Activated CD4-positive, alpha-beta T cell treated with anti-CD3 and anti-CD28 coated beads for 1 hour (primary cell): ENCODE measurements at regions not wholly inside any gene's neighbourhood (a gene's known extent, or its start where the extent isn't known, plus 50 kb on each side); places are given as distances from the start of the nearest gene placed in this dataset.
"Not testable (repeated sequence)": the region's sequence is repeated elsewhere in the genome, so short reads cannot be mapped to it uniquely, and the experiment has no call there.

ENCODE experiments used
- DNase-seq: peaks from one replicate; pipeline ENCODE4 v3.0.0-alpha.2; 2020

DNA sequence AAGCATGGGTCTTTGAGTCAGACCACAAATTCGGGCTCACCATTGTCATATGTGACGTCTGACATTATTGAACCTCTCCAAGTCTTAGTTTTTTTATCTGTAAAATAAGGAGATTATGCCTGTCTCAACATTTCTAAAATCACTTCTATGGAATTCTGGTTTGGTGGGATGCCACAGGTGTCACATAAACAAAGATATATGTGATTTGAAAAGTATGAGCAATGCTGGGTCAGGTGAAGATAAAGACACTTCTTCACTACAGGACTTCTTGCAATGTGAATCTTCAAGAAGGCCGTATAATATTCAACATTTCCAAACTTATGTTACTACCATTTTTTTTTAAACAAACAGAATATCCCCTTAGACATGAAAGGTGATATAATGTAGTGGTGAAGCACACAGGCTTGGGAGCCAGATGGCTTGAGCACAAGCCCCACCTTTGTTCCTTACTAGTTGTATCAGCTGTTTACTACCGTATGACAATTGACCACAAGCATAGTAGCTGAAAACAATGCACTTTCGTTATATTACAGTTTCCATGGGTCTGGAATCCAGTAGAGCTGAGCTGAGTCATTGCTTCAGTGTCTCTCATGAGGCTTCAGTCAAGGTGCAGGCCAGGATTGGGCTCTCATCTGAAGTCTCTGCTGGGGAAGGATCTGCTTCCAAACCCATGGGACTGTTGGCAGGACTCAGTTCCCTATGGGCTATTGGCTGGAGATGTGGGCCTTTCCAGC, 87.7 kb downstream of the UTP18 start:
- DNase-seq = no peak

DNA sequence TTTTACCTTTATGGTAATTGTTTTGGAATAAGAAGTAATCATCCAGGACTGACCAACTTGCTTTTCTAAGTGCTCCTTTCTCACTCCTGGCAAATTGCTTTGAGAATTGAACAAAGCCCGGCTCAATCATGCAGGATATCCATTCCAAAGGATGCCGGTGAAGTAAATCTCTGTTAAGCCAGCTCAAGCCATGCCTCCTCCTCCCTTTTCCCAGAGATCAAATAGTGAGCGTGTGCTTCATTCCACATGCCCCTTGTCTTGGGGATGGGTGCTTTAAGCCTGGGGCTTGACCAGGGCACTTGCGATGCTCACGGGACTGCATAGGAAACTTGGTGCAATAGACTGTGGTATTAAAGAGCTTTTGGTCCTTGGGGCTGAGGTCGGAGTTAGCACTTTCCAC, 90.7 kb downstream of the UTP18 start:
- DNase-seq = no peak

DNA sequence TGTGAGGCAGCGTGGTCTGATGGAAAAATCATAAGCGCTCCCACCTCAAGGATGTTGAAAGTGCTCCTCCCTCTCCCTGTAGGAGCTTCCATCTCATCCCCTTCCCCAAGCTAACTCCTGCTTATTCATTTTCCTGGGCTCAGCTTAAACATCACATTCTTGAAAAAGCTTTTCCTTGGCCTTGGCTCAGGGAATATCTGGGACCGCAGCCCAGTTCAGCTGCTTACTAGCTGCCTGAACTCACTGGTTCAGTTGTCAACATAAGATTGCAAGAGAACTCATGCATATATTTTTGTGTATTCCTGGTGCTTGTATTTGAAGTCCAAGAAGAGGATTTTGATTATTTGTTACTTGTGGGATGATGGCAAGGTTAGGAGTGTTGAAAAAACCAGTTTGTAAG, 91.5 kb downstream of the UTP18 start:
- no peak for DNase-seq

DNA sequence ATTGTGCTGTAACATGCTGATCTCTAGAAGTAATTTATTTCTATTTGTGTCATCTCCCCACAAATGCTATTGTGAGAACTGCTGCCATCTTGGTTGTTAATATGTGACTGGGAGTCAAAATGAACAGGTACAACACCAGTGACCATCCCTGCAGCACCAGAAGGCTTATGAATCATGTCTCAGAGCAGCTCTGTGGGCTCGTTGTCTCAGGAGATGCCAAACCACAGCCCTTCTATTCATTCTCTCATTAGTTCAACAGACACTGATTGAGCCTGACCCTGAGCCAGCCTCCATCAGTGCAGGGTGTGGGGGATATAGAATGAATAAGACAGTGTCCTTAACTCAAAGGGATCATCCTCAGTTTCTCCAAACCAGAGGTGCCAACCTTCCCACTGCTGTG, 92.5 kb downstream of the UTP18 start:
- DNase-seq = no peak

DNA sequence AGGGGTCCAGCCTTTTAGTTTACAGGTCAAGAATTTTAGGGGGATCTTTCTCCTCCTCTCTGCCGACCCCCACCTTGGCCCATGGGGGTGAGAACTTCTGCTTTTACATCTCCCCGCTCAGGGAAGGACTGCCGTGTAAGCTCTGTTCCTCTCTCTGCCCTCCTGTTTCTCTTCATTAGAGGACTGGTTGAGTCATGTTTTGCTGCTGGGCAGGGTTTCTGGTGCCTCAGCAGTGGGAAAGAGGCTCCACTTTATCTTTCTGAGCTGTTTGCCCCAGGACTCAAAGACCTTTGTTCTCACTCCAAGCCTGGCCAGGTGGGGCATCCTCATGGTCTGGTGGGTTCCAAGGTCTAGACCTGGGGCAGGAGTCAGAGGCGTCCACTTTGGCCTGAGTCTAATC, 93.0 kb downstream of the UTP18 start:
- DNase-seq = no peak

DNA sequence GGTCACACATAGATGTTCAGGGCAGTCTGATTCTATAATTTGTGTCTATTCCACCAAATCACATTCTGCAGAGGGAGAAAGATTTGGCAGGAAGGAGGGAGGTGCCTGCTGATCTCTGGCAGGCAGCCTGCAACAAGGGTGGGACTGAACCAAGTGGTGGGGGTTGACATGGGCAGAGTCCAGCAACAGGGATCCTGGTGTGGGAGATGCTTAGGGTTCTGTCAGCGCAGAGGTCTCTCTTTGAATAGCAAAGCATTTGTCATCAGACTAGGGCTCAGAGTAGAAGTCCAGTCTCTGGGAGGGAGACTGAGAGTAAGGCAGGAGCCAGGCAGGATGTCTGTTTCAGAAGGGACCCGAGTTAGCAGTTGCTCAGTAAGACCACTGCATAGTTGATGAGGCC, 94.6 kb downstream of the UTP18 start:
- no peak for DNase-seq

DNA sequence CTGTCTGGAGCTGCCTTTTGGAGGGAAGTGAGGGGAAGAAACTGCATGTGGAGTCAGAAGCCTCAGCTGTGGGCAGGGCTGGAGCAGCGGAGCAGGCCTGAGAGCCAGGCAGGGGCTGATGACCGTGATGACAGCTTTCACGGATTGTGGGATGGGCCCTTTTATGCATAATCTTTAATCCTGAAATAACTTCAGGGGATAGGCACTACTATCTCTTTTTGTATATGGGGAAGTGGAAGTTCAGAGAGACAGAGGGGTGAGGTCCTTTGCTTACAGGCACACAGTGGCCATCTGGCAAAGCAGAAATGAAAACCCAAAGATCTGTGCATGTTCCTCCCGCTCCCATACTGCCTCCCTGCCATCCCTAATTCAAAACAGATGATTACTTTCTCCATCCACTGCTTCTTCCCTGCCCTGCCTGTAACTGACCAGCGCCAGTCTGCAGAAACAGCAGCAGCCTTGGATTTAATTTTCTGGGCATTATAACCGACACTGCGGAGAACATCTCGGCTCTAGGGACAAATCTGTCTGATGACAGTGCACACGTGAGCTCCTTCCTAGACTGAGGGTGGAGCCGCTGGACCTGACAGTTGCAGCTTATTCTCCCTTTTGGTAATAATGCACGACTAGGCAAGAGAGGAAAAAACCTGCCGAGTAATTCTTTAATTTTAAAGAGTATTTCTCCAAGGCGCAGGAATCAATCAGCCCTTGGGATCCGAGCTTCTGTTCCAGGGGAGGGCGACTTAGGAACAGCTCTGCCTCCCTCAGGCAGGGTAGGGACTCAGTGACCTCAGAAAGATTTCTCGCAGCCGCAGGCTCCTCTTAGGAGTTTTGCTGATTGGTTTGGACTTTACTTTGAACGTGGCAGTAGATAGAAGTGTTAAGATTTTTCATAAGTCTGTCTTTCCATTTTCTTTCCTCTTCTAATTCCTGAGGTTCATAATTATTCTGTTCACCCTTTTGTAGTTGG, 95.4 kb downstream of the UTP18 start:
- DNase-seq = no peak

DNA sequence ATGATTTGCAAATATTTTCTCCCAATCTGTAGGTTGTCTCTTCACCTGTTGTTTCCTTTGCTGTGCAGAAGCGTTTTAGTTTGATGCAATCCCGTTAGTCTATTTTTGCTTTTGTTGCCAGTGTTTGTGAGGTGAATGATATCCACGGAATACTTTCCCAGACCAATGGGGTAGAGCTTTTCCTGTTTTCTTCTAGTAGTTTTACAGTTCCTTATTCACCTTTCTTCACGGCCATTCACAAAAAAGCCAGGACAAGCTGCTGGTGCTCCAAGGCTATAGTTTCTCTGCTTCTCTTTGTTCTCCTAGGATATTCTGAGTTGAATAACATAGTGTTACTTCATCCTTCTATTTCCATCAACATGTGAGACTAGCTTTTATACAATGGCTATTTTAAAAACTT, 98.7 kb downstream of the UTP18 start:
- DNase-seq = no peak

DNA sequence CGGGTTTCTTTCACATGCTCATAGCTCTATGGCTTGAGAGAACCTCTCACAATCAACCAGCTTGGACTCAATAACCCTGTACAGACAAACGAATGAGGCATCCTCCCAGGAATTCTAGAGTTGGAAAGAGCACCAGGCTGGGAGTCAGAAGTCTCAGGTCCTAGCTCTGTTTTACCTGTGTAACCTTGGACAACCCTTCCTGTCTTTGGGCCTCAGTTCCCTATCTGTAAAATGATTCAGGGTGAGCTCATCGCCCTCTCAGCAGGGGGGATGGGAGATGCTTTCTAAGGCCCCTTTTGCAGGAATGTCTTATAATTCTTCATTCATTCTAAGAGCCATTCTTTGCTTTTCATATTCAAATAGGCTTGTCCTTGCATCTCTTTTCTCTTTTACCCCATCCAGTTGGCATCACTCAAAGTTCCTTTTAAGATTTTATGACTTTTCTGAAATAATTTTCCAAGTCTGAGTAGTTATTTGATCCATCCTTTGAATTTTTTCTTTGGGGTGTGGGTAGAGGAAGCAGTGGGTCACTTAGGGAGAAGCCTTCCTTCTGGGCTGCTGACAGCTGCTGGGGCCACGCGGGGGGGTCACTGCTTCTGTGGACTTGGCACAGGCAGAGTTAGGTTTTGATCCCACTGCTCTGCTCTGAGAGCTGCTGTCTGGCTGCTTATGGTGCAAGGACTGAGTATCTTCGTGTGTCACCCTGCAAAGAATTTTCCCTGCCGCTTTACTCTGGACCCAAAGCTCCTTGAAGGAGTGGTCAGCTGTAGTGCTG, 102.7 kb downstream of the UTP18 start:
- no peak for DNase-seq

DNA sequence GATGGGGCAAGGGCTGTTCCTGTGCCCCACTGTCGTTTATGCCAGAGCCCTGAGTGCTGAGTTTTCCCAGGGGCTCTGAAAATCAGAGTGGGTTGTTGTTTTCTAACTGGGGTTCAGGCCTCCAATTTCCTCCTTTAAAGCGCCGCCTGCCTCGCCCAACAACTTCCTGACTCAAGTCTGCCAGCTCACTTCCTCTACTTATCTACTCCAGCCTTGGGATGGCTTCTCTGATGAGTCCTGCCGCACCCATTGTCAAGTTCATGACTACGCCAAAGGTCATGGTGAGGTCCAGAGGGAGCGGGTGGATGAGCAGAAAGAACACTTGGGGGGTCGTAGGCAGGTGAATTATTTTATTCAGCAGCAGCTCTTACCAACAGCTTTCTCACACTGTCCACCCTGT, 104.7 kb downstream of the UTP18 start:
- no peak for DNase-seq

DNA sequence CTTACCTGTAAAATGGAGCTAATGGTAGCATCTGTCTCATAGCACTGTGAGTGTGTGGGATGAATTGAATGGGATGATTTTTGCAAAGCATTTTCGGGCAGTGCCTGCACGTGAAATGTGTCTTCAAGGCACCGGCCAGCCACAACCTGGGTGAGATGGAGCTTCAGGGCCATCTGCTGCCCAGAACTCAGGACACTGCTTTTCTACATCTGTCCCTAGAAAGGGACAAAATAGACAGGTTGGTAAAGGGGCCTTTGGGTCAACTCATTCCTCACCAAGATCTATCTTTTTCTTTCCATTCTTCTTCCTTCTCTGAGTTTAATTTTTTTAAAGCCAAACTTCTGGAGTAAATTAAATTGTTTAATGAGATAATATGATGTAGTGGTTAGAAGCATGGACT, 106.5 kb downstream of the UTP18 start:
- DNase-seq = no peak

DNA sequence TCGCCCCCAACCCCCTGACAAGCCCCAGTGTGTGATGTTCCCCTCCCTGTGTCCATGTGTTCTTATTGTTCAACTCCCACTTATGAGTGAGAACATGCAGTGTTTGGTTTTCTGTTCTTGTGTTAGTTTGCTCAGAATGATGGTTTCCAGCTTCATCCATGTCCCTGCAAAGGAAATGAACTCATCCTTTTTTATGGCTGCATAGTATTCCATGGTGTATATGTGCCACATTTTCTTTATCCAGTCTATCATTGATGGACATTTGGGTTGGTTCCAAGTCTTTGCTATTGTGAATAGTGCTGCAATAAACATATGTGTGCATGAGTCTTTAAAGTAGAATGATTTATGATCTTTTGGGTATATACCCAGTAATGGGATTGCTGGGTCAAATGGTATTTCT, 107.5 kb downstream of the UTP18 start:
- DNase-seq = not testable (repeated sequence)

DNA sequence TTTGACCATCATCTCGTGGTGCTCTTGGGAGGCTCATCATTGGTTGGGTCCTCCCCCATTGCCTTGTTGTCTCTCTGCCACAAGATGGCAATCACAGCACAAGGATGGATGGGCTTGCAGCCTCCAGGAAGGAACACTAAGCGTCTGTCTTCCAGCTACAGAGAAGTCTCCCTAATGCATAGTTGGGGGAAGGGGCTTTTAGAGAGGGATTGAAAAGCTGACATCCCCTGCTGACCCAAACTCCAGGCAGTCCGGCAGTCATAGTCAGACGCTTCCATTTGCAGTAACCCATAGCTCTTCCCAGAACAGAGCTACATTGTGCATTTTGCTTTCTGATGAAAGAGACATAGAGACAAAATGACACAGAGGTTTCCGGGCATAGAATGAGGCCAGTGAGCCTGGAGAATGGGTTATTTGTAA, 111.4 kb downstream of the UTP18 start:
- DNase-seq = peak; percentile 36

DNA sequence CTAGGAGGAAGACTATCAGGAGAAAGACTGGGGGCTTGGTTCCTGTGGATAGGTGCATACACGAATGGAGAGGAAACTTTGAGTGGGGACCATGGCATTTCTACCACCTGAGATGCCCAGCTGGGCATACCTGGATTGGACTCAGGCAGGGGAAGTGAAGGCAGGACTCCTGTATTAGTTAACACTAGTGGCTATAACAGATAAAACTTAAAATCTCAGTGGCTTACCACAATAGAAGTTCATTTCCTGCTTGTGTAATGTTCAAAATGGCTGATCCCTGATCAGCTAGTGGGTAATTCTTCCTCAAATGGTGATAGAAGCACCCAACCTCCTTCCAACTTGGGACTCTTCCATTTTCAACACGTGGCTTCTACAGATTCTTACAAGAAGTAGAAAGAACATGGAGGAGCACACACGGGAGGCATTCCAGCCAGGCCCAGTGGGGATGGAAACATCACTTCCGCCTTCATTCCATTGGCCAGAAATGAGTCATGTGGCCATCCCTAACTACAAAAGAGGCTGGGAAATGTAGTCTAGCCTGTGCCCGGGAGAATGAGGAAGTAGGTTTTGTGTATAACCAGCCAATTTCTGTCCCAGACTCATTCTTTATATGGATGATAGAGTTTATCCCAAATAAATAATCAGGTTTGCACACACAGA, 112.1 kb downstream of the UTP18 start:
- no peak for DNase-seq

DNA sequence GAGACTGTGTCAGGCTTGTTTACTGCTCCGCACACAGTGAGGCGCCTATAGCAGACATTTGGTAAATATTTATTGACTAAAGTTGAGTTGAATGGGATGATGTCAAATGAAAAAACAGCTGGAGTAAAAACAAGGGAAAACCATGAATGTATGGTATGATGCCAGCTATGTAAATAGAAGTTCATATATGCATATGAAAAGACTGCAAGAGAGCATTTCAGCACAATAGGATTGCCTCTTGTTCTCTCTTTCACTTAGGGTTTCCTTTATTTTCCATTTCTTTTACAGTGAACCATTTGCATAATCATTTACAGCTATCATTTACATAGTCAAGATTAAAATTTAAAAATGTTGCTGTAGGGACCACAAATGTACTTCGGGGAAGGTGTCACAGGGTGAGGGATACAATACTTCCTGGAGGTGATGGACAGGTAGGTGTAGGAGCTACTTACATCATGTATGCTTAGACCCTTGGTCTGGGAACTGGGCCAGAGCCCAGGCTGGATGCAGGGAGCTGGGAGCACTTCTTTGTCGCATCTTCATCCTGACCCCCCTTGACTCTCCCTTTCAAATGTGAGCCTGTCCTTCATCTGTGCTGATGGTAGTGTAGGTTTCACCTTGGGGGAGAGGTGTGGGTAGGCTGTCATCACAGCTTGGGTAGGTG, 113.3 kb downstream of the UTP18 start:
- DNase-seq = no peak

DNA sequence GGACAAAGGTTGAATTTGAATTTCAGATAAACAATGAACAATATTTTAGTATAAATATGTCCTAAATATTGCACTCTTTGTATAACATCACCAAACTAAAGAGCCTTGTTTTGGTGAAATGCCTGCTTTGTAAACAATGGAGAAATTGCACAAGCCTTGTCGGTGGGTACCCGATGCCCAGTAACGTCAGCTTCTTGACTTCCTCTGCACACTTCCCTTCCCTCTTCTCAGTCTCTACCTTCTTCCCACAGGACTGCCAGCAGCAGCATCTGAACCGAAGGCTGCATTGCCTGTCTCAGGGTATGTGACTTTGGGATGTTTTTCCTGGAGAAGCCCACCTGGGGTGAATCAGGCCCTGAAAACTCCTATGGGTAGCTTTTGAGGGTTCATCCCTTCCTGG, 113.9 kb downstream of the UTP18 start:
- no peak for DNase-seq

DNA sequence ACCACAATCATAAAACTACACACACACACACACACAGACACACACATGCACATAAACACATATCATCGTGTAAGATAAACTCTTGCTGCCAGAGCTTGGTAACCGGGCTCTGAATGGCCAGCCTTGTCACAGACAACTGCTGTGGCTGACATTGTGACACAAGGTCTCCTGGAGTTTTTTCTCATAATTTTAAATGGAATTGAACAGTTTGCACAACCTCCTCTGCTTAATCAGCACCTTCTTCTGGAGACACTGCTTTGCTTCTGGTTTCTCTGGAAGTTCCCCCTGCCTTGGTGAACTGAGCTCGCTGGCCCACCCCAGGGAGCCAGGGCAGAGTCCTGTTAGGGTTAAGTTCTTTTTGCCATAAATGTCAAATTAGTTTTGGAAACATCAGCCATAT, 115.4 kb downstream of the UTP18 start:
- no peak for DNase-seq

DNA sequence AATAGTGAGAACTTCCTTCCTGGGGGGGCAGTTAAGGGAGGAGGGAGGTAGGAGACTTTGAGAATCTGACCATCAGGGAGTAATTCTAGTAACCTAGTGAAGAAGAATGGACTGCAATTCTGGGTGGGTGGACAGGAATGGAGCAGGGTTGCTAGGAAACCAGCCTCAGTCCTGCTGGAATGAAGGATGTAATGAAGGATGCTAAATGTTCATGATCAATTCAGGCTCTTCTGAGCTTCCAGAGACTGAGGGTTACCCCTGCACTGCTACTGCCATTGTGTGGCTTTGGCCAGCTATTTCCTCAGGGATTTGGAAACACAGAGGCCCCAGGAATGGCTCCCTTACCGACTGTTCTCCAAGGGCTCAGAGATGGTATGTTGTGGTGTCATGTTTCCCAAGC, 116.4 kb downstream of the UTP18 start:
- DNase-seq = no peak

DNA sequence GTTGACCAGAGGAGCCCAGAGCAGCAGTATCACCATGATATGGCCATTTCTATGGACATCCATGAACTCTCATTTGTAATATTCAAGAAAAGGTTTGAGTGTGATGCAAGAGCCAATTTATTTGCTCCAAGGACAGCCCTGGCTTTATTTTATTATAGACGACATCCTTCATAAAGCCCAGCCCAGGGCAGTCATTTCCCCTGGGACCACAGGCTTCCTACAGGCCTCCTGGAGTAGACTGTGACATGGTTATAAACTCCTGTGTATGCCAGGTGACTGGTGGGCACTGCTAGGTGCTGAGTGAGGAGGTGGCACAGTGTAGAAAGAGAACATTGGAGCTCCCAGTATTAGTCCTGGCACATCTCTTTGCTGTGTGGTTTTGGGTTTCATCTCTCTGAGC, 120.9 kb downstream of the UTP18 start:
- no peak for DNase-seq

DNA sequence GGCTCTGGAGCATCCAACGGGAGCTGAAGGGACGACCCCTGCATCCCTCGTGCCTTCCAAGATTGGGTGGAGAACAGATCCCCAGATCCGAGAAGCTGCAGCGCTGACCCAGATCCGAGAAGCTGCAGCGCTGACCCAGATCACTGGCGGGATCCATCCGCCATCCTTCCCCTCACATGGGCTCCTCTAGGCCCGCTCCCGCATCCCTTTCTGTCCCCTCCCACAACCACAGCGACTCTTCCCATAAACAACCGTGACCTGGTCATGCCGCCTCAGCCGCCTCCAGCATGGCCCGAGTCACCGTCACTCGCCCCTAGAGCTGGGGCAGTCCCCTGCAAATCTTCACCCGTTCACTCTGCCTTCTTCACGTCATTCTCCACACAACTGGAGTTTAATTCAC, 124.9 kb downstream of the UTP18 start:
- DNase-seq = no peak

DNA sequence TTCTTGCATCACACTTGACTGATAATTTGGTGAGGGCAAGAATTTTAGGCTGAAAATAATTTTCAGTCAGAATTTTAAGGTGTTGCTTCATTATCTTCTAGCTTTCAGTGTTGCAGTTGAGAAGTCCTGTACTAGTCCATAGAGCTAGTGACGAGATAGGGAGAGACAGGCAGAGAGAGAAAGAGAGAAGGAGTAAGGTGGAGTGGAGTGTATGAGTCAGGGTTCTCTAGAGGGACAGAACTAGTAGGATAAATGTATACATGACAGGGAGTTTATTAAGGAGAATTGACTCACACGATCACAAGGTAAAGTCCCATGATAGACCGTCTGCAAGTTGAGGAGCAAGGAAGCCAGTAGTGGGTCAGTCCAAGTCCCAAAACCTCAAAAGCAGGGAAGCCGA, 127.2 kb downstream of the UTP18 start:
- no peak for DNase-seq

DNA sequence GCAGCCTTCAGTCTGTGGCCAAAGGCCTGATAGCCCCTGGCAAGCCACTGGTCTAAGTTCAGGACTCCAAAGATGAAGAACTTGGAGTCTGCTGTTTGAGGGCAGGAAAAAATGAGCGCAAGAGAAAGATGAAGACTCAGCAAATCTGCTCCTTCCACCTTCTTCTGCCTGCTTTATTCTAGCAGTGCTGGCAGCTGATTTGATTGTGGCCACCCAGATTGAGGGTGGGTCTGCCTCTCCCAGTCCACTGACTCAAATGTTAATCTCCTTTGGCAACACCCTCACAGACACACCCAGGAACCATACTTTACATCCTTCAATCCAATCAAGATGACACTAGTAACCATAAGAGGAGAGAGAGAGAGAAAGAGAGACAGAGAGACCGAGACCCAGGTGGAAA, 127.6 kb downstream of the UTP18 start:
- DNase-seq = no peak
